OCI-M2 (cell line): ENCODE measurements at regions not wholly inside any gene's neighbourhood (a gene's known extent, or its start where the extent isn't known, plus 50 kb on each side); places are given as distances from the start of the nearest gene placed in this dataset.

Source experiments
- DNase-seq: peaks from one replicate; lab custom pipeline; 2025; ENCODE audit not compliant: unreplicated experiment; lab: John Stamatoyannopoulos, UW

DNA sequence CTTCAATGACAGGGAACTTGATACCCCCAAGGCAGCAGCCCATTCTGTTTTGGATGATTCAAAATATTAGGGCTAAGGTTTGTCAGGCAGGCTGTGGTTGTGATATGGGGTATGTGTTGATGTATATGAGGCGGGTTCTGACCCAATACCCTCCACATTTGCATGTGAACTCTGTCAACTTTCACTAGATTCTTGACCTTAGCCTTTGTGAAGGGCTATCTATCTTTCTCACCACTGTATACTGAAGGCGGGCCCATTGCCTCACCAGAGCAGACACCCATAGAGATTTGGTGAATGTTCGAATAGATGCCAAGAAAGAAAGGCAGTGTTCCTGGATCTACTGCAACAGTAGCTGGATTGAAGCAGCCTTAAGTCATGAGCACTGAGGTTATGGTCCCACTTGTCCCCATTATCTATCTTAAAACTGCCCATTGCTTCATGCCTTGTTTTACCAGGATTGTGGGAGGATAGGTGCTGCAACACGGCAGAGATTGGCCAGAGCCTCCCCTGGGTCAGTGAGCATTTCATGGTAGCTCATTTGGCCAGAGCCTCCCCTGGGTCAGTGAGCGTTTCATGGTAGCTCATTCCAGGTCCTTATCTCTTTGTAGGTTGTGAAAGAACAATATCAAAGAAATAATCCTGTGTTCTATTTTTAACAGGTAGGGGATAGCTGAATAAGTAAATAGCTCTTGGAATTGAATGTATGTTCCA, 399.6 kb downstream of the TMEM135 start:
- no peak for DNase-seq

GRCh38 chr11:87432022-87432421, 394.3 kb downstream of the TMEM135 start:
- DNase-seq, result no peak

DNA sequence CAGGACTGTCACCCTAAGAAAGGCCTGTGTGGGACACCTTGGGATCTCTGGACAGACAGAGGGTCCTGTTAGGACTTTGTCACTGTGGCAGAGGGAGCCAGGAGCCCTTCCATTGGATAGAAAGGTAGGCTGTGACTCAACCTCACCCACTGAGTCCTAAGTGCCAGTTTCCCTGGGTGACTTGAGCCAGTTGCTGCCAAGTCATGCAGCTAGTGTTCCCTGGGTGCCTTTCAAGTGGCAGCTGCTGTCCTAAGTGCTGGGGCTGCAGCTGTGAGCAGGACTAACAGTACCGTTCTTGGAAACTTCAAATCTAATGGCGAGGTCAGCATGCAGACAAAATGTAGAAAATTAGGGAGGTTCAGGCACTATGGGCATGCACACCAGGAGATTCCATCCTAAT, 393.7 kb downstream of the TMEM135 start:
- no peak for DNase-seq

- no peak for DNase-seq
These were observed 393.1 kb downstream of the TMEM135 start for GRCh38 chr11:87430821-87431220.

DNA sequence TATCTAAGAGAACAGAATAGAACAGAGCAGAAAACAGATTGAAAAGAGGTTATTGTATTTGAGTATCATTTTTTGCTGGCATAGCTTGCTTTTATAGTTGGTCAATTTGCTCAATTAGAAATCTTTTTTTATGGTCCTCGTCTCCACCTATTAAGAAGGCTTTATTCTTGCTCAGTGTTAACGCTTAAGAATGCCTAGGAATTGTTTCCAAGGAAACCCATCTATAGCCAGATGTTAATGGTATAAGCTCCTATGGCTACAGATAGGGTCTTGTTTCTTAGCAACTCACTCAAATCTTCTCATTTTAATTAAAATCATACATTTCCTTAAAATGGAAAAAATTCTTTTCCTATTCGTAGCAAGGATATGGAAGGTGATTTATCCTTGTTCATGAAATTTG, 392.3 kb downstream of the TMEM135 start:
- DNase-seq, result no peak

DNA sequence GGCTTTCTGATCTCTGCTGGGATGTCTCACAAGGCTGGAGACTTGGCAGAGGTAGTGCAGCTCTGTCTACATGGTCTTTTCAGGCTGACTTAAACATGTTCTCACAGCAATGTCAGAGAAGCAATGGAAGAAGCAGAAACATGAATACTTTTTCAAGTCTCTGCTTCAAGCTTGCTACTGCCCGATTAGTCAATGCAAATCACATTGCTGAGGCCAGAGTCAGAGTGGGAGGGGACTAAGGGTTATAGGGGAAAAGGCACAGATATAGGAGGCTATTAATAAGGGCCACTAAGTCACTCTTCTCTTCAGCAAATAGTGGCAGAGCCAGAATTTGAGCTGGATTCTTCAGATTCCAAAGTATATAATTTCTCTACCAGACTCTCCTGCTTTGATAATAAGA, 390.5 kb downstream of the TMEM135 start:
- no peak for DNase-seq

GRCh38 chr11:87425943-87426342, 388.2 kb downstream of the TMEM135 start:
- no peak for DNase-seq

- DNase-seq, result no peak
These were observed 387.7 kb downstream of the TMEM135 start for GRCh38 chr11:87425391-87425790.

DNA sequence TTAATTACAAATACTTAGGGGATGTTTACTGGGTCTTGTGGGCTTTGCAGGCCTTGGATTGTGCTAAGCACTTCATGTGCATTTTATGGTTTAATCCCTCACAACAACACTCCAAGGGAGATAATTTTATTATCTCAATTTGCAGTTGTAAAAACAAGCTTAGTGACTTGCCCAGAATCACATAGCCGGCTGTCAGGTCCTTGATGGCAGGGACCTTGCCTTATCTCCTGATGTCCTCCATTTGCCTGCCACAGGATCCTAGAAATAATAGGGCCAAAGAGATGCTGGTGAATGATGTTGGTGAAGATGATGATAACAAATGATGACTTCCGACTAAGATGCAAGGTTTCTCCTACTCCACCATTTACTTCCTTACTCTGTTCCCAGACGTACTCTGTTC, 385.4 kb downstream of the TMEM135 start:
- no peak for DNase-seq

DNA sequence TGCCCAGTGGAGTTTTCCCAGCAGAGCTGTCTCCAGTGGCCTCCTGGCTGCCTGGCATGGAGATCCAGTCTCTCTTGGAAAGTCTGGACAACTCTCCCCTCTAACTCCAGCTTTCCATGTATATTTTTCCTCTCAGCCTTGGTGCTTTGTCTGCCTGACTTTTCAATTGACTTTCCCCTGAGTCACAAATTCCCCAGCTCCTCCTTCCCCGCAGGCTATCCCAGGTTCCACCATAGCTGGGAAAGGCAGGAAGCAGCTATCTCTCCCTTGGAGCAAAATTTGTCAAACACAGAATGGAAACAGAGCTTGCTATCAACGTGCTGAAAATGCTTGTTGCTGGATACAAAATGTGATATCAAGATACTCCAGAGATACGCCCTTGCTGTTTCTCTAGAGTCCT, 384.8 kb downstream of the TMEM135 start:
- DNase-seq, result no peak

DNA sequence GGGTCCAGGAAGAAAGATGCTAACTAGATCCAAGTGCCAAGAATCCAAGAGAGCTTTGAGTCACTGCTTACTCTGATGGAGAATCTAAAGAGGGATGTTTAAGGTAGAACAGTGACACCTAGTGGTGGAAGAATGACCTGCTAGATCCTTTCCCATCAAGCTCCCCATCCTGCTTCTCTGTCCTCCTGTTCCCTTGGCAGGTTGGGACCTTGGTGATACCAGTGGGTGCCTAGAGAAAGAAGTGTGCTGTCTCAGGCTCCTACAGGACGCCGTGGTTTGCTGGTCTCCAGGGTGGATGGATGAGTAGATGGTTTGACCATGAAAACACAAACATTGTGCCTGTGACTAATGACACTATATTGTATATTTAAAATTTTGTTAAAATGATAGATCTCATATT, 383.7 kb downstream of the TMEM135 start:
- peak; percentile 57 for DNase-seq

- DNase-seq, result no peak
These were observed 380.2 kb downstream of the TMEM135 start for GRCh38 chr11:87417951-87418350.

DNA sequence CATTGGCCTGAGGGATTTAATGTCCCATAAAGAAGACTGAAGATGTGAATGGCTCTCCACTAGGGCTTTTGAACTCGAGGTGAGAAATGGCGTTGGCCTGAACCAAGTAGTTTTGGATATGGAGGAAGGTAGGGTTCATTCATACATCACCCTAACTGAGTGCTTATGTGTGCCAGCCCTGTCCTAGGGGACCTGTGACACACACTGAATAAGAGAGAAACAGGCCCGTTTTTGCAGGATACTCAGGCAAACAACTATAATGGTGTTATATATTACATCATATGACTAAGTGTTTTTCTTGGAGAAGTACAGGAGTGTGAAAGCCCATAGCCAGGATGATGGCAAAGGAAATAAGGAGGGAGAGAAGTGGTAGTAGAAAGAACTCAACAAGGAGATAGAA, 368.1 kb downstream of the TMEM135 start:
- no peak for DNase-seq

GRCh38 chr11:87405356-87405755, 367.6 kb downstream of the TMEM135 start:
- no peak for DNase-seq

- DNase-seq, result no peak
These were observed 363.9 kb downstream of the TMEM135 start for GRCh38 chr11:87401653-87402052.

DNA sequence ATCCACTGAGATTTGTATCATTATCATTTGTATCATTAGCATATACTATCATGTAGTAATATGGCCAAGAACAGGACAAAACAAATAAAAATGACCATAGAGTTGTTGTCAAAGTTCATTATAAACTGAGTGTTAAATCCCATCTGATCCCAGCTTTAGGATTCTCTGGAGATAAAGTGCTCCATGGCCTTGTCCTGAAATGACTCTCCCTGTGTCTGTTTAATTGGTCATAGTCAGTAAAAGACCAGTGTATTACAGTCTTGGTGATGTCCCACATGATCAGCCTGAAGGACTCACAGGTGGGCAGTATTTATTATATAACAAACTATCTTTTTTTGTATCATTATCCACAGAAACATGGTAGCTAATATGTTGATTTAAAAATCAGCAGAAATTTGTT, 361.6 kb downstream of the TMEM135 start:
- no peak for DNase-seq

- DNase-seq, result no peak
These were observed 361.2 kb downstream of the TMEM135 start for GRCh38 chr11:87398931-87399330.

DNA sequence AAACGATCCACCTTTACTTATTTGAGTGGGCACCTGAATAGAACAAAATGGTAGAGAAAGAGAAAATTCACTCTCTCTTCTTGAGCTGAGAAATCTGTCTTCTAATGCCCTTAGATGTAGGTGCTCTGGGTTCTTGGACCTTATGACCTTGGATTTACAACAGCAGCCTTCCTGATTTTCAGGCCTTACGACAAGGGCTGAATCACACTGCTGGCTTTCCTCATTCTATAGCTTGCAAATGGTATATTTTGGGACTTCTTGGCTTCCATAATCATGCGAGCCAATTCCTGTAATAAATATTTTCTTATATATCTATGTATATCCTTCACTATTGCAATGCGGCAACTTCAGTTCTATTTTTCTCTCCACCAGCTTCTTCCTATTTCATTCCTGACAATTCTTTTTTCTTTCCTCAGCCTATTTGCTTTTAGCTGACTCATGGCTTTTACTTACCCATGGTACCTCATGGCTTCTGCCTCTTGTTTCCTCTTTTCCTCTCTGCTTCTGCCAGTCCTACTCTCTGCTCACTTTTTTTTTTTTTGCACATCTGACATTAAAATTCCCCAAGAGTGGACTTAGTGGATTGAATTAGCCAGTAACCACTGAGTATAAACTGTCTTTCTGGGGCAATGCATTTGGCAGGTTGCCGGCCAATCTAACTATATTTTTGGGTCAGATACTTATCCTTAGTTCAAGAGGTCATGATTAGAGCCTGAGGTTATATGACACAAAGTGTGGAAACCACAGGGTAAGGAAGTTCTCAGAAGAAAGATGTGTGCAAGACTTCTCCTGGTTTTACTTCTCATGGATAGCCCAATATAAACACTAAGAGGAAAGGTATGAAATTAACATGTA, 359.5 kb downstream of the TMEM135 start:
- no peak for DNase-seq

- DNase-seq, result no peak
These were observed 357.2 kb downstream of the TMEM135 start for GRCh38 chr11:87394924-87395323.

DNA sequence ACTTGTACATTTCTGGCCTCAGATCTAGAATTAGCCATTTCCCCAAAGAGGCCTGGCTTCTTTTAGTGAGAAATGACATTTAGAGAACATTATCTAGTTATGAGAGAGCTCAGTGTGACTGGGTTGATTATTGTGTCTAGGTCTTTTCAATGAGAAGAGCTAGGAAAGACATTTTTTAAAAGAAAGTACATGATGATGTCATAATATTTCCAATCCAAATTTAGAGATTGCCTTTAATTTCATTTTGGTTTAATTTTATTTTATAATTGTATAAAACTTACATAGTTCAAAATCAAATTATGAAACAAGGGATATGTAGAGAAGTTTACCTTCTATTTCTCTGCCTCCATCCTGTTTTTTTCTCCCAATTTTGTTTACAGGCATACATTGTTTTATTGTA, 354.9 kb downstream of the TMEM135 start:
- no peak for DNase-seq

GRCh38 chr11:87391496-87391895, 353.8 kb downstream of the TMEM135 start:
- DNase-seq, result no peak

DNA sequence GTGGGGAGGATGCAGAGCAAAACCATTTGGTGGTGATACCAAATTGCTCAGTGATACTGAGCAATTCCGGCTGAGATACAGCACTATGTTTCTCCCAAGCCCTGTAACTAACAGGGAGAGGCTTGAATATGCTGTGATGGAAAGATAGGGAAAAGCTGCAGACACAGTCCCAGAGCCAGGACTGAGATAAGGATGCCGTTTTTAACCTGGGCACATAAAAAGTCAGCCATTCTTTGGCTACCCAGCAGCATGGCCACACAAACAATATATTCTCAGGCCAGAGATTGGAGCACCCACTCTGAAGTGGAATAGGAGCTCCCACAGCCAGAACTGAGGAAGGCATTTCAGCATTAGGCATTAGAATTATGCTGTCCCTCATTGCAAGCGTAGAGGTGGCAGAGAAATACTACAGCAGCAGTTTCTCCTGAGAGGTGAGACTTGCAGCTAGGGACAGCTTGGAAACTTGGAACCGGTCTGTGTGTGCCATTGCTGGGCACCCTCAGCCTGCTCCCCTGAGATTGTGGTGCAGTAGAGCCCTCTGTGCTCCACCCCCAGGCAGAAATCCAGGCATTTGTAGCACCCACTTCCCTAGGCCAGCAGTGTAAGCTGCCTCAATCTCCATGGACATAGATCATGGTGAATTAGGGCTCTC, 346.5 kb downstream of the TMEM135 start:
- DNase-seq, result no peak
